Keratinocyte (primary cell): ENCODE measurements at regions not wholly inside any gene's neighbourhood (a gene's known extent, or its start where the extent isn't known, plus 50 kb on each side); places are given as distances from the start of the nearest gene placed in this dataset.

ENCODE experiments used
- DNase-seq: peaks from one replicate; pipeline ENCODE4 v3.0.0-alpha.2; 2011; ENCODE audit warnings: low read depth, missing footprints, low spot score
- FAIRE-seq: peaks from 2 replicates; lab custom pipeline; 2011; peaks lifted over from hg19 to GRCh38; lab: Jason Lieb, UNC
- H2AFZ ChIP-seq: 2 replicates; pipeline ENCODE4 v1.6.0; 2012; ENCODE audit warnings: low read length, control low read depth, inconsistent platforms; ENCODE audit not compliant: control insufficient read depth
- H3K27ac ChIP-seq: 2 replicates; pipeline ENCODE4 v1.5.1; 2011; ENCODE audit warnings: low read length; ENCODE audit not compliant: control insufficient read depth, insufficient read depth
- H3K27me3 ChIP-seq: 3 replicates; pipeline ENCODE4 v1.6.0; 2011; ENCODE audit warnings: low read length; ENCODE audit not compliant: control insufficient read depth, insufficient read depth; ENCODE audit errors: extremely low read depth
- H3K36me3 ChIP-seq, 2 experiments: 2 replicates in 1 of 2; 3 replicates in 1 of 2; pipeline ENCODE4 v1.5.1; 2011; ENCODE audit warnings: low read length in 2 of 2, mild to moderate bottlenecking in 1 of 2; ENCODE audit not compliant: control insufficient read depth in 2 of 2, insufficient read depth in 2 of 2; ENCODE audit errors: extremely low read depth in 1 of 2
- H3K4me1 ChIP-seq: 3 replicates; pipeline ENCODE4 v1.5.1; 2011; ENCODE audit warnings: low read length; ENCODE audit not compliant: control insufficient read depth, insufficient read depth; ENCODE audit errors: extremely low read depth
- H3K4me2 ChIP-seq: 3 replicates; pipeline ENCODE4 v1.6.0; 2011; ENCODE audit warnings: low read depth, low read length; ENCODE audit not compliant: control insufficient read depth, insufficient read depth; ENCODE audit errors: extremely low read depth
- H3K4me3 ChIP-seq, 3 experiments: fragments of 200-600 bp in 1 of 3; sonication (generic) in 1 of 3; 2 replicates in 2 of 3; 3 replicates in 1 of 3; pipeline ENCODE4 v1.5.1; 2011 to 2016; ENCODE audit warnings: low read length in 3 of 3, mild to moderate bottlenecking in 3 of 3, control low read depth in 2 of 3, inconsistent platforms in 1 of 3, low read depth in 1 of 3, mixed read lengths in 1 of 3, mixed run types in 1 of 3, moderate library complexity in 1 of 3; ENCODE audit not compliant: control insufficient read depth in 2 of 3, insufficient read depth in 2 of 3; ENCODE audit errors: extremely low read depth in 1 of 3
- H3K79me2 ChIP-seq: 2 replicates; pipeline ENCODE4 v1.6.0; 2012; ENCODE audit warnings: low read length; ENCODE audit not compliant: control insufficient read depth, insufficient read depth
- H3K9ac ChIP-seq: 3 replicates; pipeline ENCODE4 v1.6.0; 2011; ENCODE audit warnings: low read length; ENCODE audit not compliant: control insufficient read depth, insufficient read depth; ENCODE audit errors: extremely low read depth
- H3K9me1 ChIP-seq: 3 replicates; pipeline ENCODE4 v1.6.0; 2011; ENCODE audit warnings: low read length; ENCODE audit not compliant: control insufficient read depth, insufficient read depth; ENCODE audit errors: extremely low read depth
- H3K9me3 ChIP-seq: 2 replicates; pipeline ENCODE4 v1.5.1; 2012; ENCODE audit warnings: low read depth, low read length; ENCODE audit not compliant: control insufficient read depth
- H4K20me1 ChIP-seq: 3 replicates; pipeline ENCODE4 v1.6.0; 2011; ENCODE audit warnings: low read length; ENCODE audit not compliant: control insufficient read depth, insufficient read depth; ENCODE audit errors: extremely low read depth
- EZH2 ChIP-seq: IDR thresholded peaks from one replicate; pipeline ENCODE4 v1.6.1; 2012; ENCODE audit warnings: inconsistent platforms, mild to moderate bottlenecking, low read length, moderate library complexity
- dilution Hi-C: fragments of 300-500 bp; cut with MboI; formaldehyde crosslinking; loops from one replicate; pipeline ENCODE4 v1.7.0; 2020; ENCODE audit warnings: low sequenced_read_pairs; ENCODE audit not compliant: extremely low pct_ligation_motif_present
- TF ChIP-seq, protein P1 (sequence below), 3 experiments: IDR thresholded peaks in 1 of 3; conservative IDR thresholded peaks in 1 of 3; optimal IDR thresholded peaks in 1 of 3; 2 replicates in 2 of 3; 3 replicates in 1 of 3; pipeline versions ENCODE3 to v1.5.1; 2011; ENCODE audit warnings: low read length in 3 of 3, mild to moderate bottlenecking in 3 of 3, moderate library complexity in 2 of 3, control low read depth in 1 of 3, inconsistent platforms in 1 of 3; ENCODE audit not compliant: insufficient read depth in 2 of 3; ENCODE audit errors: extremely low read depth in 1 of 3

DNA sequence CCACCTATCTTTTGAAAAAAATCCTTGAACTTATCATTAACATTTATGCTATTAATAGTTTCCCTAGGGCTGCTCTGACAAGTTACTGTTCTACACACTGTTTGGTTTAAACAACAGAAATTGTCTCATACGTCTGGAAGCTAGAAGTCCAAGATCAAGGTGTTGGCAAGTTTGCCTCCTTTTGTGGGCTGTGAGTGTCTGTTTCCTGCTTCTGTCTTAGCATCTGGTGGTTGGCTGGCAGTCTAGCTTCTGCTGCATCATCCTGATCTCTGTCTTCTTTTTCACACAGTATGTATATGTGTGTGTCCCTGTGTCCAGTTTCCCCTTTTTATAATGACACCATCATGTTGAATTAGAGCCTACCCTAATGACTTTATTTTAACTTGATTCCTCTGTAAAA is 154.8 kb downstream of the RPS12 start:
- Histone ChIP-seq H3K9ac (no peak overlapping the region), H3K79me2 (no peaks in the 10 kb centered on the region), H3K27me3 (no peaks in the 10 kb centered on the region), H3K36me3 (no peaks in the 10 kb centered on the region), H3K9me1 (no peaks in the 10 kb centered on the region), H3K4me3 (no peak overlapping the region), H3K4me2 (no peak overlapping the region), H3K9me3 (no peaks in the 10 kb centered on the region), H2AFZ (no peak overlapping the region), H3K4me1 (no peaks in the 10 kb centered on the region), H3K27ac (no peak overlapping the region), H4K20me1 (no peaks in the 10 kb centered on the region)
- dilution Hi-C loops = no loop called here
- no peak for TF ChIP-seq EZH2
- TF ChIP-seq, protein P1, sequence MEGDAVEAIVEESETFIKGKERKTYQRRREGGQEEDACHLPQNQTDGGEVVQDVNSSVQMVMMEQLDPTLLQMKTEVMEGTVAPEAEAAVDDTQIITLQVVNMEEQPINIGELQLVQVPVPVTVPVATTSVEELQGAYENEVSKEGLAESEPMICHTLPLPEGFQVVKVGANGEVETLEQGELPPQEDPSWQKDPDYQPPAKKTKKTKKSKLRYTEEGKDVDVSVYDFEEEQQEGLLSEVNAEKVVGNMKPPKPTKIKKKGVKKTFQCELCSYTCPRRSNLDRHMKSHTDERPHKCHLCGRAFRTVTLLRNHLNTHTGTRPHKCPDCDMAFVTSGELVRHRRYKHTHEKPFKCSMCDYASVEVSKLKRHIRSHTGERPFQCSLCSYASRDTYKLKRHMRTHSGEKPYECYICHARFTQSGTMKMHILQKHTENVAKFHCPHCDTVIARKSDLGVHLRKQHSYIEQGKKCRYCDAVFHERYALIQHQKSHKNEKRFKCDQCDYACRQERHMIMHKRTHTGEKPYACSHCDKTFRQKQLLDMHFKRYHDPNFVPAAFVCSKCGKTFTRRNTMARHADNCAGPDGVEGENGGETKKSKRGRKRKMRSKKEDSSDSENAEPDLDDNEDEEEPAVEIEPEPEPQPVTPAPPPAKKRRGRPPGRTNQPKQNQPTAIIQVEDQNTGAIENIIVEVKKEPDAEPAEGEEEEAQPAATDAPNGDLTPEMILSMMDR (optimal IDR thresholded peaks at IDR 0.05 in 1 of 3, IDR thresholded peaks at IDR 0.05 in 1 of 3, conservative IDR thresholded peaks at IDR 0.05 in 1 of 3; ENCODE audit: extremely low read depth in 1 of 3, insufficient read depth in 2 of 3, low read length in 3 of 3) = no peak
- FAIRE-seq = no peak
- DNase-seq = no peak

DNA sequence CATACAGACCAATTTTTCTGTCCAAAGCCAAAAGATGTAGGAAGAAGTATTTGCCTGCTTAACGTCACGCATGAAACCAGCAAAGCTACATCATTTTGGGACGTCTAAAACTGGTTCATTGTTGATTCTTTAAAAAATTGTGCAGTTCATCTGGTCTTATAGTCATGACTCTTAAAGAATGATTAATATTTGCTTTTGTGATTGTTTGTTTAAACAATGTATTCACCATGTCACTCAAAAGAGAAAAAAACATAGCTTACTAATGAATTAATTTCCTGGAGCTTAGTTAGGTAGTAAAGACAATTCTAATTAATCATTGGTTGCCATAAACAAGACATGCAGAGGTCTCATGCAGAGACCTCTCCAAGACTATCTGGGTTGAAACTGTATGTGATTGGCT is 157.3 kb downstream of the RPS12 start:
- Histone ChIP-seq H3K9me1 (no peaks in the 10 kb centered on the region), H3K9me3 (no peaks in the 10 kb centered on the region), H4K20me1 (no peaks in the 10 kb centered on the region), H3K9ac (no peak overlapping the region), H3K4me1 (no peaks in the 10 kb centered on the region), H3K27me3 (no peaks in the 10 kb centered on the region), H3K4me2 (no peak overlapping the region), H3K79me2 (no peaks in the 10 kb centered on the region), H3K36me3 (no peaks in the 10 kb centered on the region), H3K4me3 (no peak overlapping the region), H3K27ac (no peak overlapping the region), H2AFZ (no peak overlapping the region)
- DNase-seq (no peak), FAIRE-seq (no peak)
- TF ChIP-seq, protein P1 (optimal IDR thresholded peaks at IDR 0.05 in 1 of 3, IDR thresholded peaks at IDR 0.05 in 1 of 3, conservative IDR thresholded peaks at IDR 0.05 in 1 of 3; ENCODE audit: extremely low read depth in 1 of 3, insufficient read depth in 2 of 3, low read length in 3 of 3) = no peak
- TF ChIP-seq EZH2 = no peak
- dilution Hi-C loops = no loop called here
